ENCODE measurements at regions not wholly inside any gene's neighbourhood (a gene's known extent, or its start where the extent isn't known, plus 50 kb on each side); places are given as distances from the start of the nearest gene placed in this dataset.

DNA sequence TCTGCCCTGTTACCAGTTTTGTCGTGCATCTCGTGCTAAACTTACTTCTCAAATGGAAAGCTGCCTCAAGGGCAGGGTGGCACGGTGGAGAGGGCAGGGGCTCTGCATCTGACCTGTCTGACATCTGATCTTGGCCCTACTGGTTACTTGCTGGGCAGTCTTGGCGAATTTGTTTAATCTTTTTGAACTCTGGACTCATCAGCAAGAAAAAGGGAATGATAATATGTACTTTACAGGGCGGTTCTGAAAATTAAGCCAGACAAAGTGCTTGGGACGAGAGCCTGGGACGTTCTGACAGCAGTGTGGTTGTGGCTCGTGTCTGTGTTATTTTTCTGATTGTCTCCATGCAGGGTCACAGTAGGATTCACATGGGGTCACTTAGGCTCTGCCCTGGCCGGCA lies 659.3 kb downstream of the VRK1 start:
- no peak for DNase-seq

DNA sequence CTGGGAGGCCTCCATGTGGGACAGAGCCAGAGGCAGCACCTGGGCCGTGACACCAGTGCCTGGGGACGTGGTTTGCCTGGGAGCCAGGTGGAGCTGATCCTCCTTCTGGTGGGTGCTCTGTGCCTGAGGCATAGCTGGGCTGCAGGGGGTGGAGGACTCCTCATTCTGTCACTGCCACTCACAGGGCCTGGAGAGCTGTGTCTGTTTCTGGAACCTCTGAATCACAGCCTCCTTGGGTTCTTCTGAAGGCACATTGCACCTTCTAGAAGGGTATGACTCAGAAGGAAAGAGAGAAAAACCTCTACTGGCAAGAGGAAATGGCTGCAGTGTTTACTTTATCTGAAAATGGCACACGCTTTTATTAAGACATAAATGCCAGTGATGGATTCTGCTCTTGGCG lies 659.8 kb downstream of the VRK1 start:
- peak; percentile 66 to 75 for DNase-seq

DNA sequence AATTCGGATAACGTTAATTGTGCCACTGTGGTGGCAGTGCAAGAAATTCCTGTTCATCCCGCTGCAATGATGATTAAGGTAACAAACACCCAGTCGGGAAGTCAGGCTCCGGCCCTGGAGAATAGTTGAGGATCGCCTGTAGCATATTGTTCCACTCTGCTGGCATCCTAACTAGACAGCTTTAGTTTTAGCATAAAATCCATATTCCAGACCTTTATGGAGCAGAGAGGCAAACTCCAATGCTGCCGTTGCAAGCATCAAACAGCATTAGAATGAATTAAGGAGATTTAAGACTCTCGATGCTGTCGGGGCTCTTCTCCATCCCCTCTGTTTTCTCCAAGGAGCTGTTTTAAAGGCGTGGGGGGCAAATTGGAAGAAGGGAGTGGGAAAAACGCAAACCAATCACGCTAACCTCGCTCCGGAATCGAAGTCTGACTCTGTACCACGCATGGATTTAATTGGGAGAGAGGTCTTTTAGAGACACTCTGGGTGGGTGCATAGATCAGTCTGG lies 660.4 kb downstream of the VRK1 start:
- no peak for DNase-seq

DNA sequence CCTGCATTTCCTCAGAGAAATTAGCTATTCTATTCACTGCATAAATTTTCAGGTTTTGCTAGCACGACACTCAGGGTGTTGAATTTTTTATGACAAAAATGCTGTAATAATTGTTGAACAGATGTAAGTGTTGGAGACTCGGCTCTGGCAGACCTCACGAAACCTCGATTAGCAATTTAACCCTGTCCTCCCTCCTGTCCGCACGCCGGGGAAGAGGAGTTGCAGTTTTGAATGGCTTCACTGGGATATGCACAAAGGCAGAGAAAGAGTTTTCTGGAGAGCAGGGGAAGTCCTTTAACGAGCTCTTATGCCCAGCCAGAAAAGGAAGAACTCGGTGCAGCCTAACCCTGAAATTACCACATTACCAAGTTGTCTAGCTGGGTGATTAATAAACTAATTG lies 661.1 kb downstream of the VRK1 start:
- DNase-seq, result no peak

DNA sequence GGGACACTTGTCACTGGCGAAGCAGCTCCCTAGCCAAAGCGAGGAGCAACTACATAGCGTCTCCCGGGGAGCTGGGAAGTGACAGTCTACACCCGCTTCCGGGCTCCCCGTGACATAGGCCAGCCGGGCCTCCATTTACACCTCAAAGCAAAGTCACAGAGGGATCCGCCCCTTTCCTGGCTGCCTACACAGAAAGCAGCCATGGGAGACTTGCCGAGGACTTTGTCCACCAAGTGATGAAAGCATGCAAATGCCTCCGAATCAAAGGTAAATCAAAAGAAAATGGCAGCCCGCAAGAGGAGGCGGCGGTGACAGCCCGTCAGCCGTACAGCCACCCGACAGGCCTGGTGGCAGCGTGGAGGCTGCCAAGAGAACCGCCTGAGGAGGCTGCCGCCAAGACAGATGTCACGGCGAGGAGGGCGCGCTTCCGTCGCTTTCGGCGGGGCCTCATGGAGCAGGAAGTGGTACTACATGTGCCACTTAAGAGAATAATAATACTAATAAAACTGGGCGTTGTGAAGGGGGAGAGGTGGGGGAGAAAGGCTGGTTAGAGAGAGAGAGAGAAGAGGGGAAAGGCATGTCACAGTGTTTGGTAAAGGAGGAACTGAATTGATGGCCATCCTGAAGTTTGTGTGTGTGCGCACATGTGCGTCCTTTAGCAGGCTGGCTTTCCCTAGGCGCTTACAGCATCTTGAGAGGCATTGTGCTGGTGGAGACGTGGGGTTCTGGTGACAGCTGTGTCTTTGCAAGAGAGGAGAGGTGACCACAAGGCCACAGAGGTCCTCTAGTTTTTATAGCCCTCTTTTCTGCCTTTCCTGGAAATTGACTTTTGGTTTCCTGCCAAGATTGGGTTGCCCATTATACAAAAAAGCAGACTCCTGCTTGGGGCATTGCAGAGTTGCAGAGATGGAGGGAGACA lies 661.7 kb downstream of the VRK1 start:
- DNase-seq, result peak; percentile 81

DNA sequence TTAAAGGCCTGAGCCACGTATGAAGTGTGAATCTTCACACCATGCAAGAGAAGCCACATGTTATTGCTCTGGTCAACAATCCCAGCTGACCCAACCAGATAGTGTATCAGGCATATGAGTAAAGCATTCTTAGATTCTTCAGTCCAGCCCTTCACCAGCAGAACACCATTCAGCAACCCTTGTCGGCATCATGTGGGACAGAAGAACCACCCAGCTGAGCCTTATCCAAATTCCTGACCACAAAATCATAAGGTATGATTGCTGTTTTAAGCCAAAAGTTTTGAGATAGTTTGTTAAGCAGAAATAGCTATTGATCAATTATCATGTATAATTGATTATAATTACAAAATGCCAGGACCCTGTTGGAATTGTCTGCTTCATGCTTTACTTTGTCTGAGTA lies 664.9 kb downstream of the VRK1 start:
- DNase-seq, result no peak

DNA sequence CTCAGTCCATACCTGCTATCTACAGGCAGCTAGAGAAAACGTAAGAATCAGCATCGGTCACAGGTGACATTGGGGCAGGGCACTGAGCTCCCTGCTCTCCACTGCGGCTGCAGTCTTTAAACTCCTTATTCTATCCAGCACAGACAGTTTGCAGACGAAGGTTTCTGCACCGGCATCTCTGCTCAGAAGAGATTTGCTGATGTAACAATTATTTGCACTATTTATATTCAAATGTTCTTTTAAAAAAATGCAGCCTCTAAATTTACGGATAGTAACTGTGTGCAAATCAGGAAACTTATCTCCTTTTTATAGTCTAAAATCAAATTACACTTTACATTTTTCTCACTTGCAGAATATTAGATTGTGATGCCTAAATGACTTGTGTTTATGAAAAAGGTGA lies 671.0 kb downstream of the VRK1 start:
- no peak for DNase-seq

DNA sequence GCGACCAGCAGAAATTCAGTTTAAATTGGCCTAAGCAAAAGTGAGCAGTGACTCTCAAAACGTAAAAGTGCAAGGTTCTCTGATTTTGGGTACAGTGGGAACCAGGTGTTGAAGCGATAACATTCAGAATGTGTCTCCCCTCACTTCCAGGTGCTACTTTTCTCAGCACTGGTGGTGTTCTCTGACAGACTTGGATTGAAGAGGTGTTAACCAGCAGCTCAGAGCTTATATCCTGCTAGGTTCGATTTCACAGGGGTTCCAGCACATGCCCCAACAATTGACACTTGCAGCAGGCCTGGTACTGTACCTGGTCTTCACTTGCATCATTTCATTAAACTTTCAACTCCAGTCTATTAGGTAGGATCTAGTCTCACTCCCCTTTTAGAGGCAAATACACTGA lies 680.2 kb downstream of the VRK1 start:
- DNase-seq, result no peak

DNA sequence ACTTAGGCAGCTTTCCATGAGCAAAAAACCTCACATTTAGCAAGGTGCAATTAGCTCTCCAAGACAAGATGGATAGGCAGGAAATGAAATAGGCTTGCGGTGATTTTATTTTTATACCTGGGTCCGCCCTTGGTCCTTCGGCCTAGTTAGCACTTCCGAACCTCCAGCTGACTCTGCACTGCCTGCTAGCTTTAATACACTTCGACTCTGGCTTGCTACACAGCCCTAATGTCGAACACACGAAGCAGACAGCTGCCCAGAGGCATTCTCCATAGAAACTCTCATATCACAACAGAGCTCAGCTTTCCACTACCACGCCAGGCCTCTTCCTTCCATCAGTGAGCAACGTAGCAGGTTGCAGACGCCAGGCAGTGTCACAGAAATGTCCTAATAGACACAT lies 688.0 kb downstream of the VRK1 start:
- DNase-seq, result no peak

DNA sequence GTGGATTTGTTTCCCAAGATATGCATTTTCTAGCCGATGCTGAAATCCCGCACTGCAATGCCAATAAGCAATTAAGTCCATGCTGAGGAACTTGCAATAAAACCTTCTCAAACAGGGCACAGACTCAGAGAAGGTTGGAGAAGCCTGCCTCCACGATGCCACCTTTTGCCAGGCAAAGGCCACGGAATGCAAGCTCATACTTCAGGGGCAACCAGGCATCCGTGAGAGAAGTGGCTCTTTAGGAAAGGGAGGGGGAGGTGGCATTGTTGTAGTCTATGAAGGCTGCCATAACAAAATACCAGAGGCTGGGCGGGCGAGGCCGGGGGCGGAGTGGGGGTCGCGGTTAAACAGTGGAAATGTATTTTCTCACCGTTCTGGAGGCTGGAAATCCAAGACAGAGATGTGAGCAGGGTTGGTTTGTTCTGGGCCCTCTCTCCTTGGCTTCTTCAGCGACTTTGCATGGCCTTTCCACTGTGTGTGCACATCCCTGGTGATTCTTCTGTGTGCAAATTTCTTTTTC lies 689.5 kb downstream of the VRK1 start:
- no peak for DNase-seq

DNA sequence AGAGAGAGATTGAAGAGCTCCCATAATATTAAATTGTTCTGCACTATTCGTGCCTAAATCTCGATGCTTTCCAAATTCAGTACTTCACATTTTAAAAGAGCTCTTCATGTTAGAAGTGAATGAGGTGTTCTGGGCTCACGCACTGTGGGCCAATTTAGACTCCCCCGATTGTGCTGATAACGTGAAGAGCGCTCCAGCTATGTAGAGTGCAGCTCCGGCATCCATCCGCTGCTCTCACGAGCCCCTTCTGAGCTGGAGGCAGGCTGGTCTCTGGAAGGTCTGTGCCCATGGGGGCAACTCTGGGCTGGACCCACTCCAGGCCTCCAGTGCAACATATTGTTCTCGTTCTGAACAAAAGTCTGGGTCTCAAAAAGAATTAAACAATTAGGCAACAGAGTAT lies 692.6 kb downstream of the VRK1 start:
- DNase-seq, result no peak

DNA sequence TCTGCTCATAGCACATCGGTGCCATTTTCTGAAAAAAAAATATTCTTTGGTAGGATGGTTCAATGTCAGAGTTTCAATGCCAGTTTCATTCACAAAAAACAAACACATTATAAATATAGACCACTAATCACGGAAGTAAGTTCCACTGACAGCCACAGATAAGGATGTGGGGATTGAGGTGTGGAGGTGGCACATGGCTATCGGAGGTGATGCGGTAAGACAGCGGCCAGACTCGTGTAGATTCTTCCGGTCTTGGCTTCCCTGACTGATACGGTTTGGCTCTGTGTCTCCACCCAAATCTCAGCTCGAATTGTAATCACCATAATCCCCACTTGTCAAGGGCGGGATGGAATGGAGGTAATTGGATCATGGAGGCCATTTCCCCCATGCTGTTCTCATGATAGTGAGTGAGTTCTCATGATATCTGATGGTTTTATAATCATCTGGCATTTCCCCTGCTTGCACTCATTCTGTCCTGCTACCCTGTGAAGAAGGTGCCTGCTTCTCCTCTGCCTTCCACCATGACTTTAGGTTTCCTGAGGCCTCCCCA lies 693.4 kb downstream of the VRK1 start:
- no peak for DNase-seq

DNA sequence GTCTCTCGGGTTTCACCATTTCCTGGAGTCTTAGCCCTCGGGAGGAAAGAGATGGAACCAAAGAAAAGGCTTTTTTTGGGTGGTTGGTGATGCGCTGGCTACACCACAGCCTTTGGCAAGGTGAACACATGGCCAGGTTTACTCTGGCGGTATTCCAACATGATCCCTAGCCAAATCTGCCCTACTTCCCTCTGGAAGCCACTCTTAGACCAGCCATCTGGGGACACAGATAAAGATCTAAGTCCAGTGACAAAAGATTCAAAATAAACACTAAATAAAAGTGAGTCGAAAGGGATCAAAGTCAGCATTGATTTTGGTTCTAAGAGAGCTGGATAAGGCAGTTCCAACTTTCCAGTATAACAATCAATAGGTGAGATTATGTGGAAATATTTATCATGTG lies 694.5 kb downstream of the VRK1 start:
- DNase-seq, result no peak

DNA sequence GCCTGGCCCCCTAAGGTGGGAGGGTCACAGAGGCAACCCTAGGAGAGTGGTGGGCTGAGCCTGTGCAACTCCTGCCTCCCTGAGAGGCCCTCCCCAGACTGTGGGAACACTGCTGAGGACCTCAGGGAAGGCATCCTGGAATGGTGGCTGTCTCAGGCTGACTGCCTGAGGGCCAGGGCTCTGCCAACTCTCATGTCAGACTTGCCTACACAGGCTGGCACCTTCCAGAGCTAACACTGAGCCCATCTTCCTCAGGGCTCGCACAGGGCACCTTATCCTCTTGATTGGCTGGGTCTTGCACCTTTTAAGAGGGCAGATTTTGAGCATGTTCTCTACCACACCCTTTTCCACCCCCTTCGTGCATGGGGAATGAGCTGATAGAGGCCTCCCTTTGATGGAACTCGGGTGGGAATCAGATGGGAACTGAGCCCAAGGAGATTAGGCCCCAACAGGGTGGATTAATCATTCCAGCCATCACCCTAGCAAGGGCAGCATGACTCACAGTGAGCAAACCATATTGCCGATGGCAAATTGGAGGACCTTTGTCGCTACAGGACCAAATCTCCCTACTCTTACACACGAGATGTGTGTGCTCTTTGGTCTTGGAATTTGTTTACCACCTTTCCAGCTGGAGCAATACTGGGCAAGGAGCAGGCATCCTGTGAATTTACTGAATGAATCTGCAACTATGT lies 702.8 kb downstream of the VRK1 start:
- no peak for DNase-seq

DNA sequence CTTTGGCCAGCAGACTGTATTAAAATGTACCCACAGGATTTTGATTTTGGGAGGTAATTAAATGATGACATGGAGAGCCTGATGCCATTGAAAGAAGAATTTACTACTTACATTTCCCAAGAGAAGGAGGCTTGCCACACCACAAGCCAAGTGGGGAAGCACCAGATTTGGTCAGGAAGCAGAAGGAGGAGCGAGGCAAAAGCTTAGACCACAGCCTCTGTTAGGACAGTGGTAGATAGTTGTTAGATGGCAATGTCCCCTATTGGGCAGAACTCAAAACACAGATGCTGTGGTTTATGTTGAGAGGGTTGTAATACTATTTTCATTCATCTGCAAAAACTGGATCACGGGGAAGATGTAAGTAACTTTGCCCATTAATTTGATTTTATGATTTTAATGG lies 709.4 kb downstream of the VRK1 start:
- DNase-seq, result no peak

DNA sequence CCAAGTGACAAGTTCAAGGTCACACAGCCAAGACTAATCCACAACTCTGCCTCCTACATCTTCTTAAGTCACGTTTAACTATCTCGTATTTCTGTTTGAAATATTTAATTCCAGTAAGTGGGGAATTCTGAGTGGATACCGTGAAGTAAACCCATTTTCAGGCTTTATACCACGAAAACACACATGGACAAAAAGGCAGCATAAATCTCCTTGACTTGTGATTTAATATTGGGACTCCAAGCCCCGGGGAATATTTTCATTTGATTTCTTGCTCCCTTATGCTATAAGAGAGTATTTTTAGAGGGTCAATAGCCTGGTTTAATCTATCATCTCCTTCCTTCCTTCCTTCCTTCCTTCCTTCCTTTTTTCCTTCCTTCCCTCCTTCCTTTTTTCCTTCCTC lies 716.7 kb downstream of the VRK1 start:
- no peak for DNase-seq

DNA sequence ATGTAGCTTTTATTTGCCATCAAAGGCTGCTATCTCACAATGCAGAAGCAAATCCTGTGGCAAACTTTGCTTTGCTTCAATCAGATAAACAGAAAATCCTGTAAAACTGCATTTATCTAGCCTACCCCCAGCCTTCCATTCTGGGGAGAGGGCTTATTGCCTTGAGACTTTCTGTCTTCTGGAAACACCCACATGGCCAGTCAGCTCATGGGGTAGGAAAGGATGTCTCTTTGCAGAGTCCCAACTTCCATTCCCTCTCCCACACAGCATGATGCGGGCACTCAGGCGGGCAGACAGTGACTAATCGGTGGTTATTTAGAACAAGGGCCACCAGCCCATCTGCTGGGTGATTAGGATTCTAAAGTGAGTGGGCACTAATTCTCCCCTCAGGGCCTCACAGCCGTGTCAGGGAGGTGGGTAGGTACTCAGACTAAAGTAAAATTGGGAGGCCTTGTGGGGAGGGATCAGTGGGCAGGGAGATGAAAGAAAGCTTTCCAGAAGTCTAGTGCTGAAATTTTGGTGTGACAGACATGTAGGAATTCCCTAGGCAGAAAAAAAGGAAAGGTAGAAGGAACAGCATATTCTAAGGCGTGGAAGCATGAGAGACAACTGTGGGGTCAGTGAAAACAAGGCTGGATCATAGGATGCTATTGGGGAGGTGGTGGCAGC lies 720.5 kb downstream of the VRK1 start:
- no peak for DNase-seq

DNA sequence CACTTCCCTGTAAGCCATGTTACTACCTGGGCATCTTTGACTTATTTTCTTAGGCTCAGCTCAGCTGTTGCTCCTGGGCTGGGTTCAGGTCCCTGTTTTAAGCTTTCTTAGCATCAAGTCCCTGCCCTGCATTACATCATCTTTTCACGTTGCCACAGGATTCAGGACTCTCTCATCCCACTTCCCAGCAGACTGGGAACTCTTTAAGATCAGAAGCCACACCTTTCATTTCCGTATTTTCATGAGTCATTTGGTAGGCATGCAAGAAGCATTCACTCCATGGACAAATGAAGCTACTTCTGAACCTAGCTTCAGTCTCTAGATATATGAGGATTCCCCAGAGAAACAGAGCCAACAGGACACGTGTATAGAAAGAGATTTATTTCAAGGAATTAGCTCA lies 726.8 kb downstream of the VRK1 start:
- DNase-seq, result no peak

DNA sequence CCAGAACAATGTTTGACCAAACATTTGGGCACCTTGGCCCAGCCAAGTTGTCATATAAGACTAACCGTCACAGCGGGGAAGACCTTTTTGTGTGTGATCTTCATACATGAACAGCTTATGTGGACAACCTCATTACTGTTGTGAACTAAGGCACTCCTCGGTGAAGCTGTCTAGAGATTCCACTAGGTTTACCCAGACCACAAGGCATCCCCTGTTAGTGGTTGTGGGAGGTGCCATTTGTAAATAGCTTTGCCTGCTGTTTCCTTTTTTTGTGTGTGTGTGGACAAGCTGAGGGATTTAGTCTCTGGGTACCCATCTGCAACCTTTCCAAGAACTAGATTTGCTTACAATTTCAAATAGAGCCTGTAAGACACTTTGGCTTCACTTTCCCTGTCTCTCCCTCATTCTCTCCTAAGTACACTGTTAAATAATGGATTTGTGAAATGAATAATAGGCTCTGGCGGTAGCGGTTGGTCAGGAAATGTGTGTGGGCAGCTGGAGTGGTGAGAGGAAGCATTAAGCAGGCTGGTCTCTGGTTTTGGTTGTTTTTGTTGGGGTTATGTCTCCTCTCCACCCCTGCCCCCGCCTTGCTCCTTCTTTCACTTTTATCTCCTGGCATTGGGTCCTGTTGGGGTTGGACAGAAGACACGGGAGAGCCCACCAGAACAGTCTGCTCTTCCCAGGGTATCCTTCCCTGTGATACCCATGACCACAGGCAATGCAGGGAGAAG lies 727.6 kb downstream of the VRK1 start:
- DNase-seq, result no peak

DNA sequence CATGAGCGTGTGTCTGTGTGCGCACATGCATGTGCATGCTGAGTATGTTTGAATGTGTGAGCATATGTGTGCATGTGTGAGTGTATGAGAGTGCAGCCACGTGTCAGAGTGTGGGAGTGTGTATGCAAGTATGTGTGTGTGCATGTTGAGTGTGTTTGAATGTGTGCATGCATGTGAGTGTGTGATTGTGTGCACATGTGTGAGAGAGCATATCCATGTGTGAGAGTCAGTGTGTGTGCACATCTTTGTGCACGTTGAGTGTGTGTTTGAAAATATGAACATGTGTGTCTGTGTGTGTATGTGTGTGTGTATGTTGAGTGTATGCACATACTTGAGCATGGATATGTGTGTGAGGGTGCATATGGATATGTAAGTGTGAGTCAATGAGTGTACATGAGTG lies 730.8 kb downstream of the VRK1 start:
- DNase-seq, result no peak

DNA sequence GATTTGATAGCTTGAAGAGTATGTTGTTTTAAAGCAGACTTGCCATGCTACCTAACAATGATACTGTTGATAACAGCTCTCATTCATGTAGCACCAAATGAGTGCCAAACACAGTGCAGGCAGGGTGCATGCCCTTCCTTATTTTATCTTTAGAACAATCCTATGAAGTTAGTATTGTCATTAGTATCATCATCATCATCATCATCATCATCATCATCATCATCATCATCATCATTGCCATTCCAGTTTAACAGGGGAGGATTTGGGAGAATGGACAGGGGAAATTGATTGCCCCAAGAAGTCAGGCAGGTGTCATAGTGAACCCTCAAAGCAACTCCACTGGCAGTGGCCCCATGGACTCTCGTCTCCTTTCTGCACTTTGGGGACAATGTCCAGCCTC lies 734.9 kb downstream of the VRK1 start:
- no peak for DNase-seq

DNA sequence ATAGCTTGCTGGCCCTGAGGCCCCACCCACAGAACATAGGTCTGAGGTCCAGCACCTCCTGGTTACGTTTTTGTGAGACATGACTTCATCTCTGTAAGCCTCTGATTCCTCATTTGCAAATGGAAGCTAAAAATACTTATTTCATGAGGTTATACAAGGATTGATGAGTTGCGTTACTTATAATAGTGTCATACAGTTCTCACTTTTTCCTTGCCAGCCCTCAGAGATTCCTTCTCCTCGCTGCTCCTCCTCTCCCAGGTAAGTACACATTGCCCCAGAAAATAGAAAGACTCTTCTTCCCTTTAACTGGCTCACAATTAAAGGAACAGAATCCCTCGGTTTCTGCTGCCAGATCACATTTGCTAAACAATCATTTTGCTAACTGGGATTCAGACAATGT lies 739.2 kb downstream of the VRK1 start:
- no peak for DNase-seq
